ENCODE measurements at regions not wholly inside any gene's neighbourhood (a gene's known extent, or its start where the extent isn't known, plus 50 kb on each side); places are given as distances from the start of the nearest gene placed in this dataset.
A peak's percentile ranks its signal among the peaks of the same experiment; 100 is the strongest.

DNA sequence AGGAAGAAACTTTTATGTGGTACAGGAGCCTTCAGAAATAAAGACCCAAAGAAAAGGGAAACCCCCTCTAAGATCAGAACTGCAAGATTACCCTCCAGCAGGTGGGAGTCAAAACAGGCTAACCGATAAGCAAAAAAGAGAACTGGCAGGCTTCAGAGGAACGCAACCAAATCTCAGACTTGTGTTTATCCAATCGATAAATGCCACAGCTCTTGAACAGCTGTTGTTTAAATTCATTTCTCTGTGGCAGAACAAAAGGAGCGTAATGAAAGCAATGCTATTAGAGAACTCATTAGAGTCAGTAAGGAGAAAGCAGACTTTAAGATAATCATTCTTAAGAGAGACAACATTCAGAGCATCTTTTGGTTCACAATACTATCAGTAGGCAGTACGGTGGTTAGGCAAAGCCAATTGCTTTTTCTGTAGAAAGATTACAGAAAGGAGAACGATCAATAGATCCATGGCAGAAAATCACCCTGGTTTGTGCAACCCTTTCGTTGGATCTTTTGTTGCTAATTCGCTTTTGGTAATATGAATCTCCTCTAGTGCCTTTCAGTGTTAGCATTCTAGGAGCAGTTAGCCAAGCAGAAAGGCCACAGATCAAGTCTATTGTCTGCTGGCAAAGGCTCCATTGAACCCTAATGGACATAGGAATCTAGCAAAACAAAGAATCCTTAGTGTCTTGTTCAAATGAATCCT is 476.4 kb upstream of the CHST9 start:
- Histone ChIP-seq H3K4me3 (ENCODE audit: low read length) (0 out of 2 replicates have a peak overlapping the region, but pooled peaks have one; percentile 6), H3K36me3 (ENCODE audit: insufficient read depth, low read depth, low read length) (no peaks in the 10 kb centered on the region), H3K27ac (ENCODE audit: low read length) (no peak overlapping the region), H3K9me3 (ENCODE audit: insufficient read depth, low read depth, low read length) (no peaks in the 10 kb centered on the region), H3K9ac (ENCODE audit: low read depth, low read length) (no peak overlapping the region), H3K27me3 (ENCODE audit: insufficient read depth, low read length) (no peaks in the 10 kb centered on the region), H3K4me1 (ENCODE audit: insufficient read depth, low read length) (peaks cover 36% of the 10 kb centered on the region)

DNA sequence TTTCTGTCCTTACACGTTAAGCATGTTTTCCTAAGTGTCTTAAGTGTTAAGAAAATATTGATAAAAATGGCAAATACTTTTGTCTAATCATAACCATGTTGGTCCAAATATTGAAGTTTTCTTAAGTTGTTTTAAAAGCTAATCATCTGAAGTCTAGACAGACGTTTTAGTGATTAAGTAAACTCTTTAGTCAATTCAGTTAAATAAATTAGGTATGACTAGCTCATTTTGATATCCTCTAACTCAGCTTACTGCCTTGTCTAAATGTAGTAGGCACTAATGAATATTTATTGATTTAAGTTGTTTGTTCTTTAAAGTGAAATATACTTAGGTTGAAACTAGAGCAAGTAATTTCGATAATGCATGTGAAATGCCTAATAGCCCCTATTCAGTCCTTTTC is 471.8 kb upstream of the CHST9 start:
- no peaks in the 10 kb centered on the region for H3K36me3 ChIP-seq (ENCODE audit: insufficient read depth, low read depth, low read length)
- H3K4me1 ChIP-seq (ENCODE audit: insufficient read depth, low read length) = peaks cover 10% of the 10 kb centered on the region
- H3K4me3 ChIP-seq (ENCODE audit: low read length) = no peak overlapping the region
- H3K27ac ChIP-seq (ENCODE audit: low read length) = no peak overlapping the region
- H3K9ac ChIP-seq (ENCODE audit: low read depth, low read length) = no peak overlapping the region
- H3K9me3 ChIP-seq (ENCODE audit: insufficient read depth, low read depth, low read length) = no peaks in the 10 kb centered on the region
- no peaks in the 10 kb centered on the region for H3K27me3 ChIP-seq (ENCODE audit: insufficient read depth, low read length)

DNA sequence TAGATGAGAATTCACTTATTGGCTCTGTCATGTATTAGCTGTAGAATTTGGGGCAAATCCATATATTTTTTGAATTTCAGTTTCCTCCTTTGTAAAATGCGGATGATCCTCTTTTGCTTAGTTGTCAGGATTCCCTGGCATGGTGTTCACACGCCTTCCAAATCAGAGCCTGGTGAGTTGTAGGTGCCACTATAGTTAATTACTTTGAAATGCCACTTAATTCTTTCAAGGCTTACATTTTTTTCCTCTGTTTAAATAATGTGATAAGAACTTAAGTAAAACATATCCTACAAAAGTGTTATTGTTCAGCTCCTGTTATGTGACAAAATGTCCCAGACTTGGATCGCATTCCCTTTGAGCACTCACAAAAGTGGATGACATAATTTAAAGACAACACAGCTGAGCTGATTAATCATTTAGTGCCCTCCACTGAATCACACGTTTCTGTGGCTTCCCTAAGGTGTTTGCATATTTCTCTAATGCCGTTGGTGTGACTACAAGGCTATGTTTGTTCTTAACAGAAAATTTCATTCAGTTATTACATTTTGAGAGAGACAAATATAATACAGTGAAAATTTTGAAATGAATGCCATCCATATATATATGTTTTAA is 471.2 kb upstream of the CHST9 start:
- Histone ChIP-seq H3K9ac (ENCODE audit: low read depth, low read length) (no peak overlapping the region), H3K4me1 (ENCODE audit: insufficient read depth, low read length) (peaks cover 4% of the 10 kb centered on the region)

DNA sequence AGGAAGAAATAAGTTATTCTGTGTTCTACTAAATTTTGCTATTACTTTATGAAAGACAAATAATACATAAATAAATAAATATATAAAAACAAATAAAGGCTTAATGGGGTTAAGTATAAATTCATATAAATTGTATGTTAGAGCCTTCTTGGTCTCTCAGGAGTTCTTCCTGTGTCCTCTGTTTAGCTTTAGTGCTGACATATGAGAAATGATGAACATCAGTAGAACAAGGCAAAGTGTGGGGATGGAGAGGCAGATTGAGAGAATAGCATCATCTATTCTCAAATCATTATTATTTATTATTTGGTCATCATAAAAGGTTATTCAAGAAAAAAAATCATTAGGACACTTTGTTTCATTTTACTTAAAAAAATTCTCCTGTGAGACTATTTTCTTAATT is 468.1 kb upstream of the CHST9 start:
- H3K27me3 ChIP-seq (ENCODE audit: insufficient read depth, low read length) = no peaks in the 10 kb centered on the region
- H3K4me1 ChIP-seq (ENCODE audit: insufficient read depth, low read length) = peaks cover 3% of the 10 kb centered on the region; the same call in 1 of the 2 replicates
- no peaks in the 10 kb centered on the region for H3K9me3 ChIP-seq (ENCODE audit: insufficient read depth, low read depth, low read length)
- no peak overlapping the region for H3K4me3 ChIP-seq (ENCODE audit: low read length)
- H3K9ac ChIP-seq (ENCODE audit: low read depth, low read length) = no peak overlapping the region
- no peak overlapping the region for H3K27ac ChIP-seq (ENCODE audit: low read length)
- H3K36me3 ChIP-seq (ENCODE audit: insufficient read depth, low read depth, low read length) = no peaks in the 10 kb centered on the region

More for the DNA sequence above, 471.2 kb upstream of the CHST9 start:
- Histone ChIP-seq H3K4me3 (ENCODE audit: low read length) (no peak overlapping the region), H3K27me3 (ENCODE audit: insufficient read depth, low read length) (no peaks in the 10 kb centered on the region), H3K36me3 (ENCODE audit: insufficient read depth, low read depth, low read length) (no peaks in the 10 kb centered on the region), H3K9me3 (ENCODE audit: insufficient read depth, low read depth, low read length) (no peaks in the 10 kb centered on the region), H3K27ac (ENCODE audit: low read length) (no peak overlapping the region)

DNA sequence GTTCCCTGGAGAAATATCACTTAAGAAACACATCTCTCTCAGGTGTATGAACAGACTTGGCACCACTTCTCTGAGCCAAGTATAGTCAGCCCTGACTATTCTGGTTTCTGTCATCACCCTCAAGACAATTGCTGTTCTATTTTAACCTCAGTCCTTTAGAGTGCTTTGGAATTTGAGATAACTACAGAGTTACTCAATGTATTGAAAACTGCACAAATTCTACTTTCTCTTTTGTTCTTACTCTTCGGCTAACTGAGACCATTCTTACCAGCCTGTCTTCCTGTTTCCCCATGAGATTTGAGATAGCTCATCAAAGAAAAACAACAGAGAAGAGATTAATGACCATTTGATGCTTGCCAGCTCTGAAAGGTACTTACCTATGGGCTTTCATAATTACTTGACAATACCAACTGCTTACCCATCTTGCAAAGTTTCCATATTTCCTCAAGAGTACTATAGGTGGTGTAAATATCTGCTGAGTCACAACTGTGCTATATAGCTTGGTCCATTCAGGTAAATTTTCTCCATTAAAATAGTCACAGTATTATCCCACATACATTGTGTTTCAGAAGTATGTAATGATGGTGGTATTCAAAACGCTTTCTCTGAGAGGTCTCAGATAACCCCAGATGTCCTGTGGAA is 467.5 kb upstream of the CHST9 start:
- no peaks in the 10 kb centered on the region for H3K9me3 ChIP-seq (ENCODE audit: insufficient read depth, low read depth, low read length)
- H3K27ac ChIP-seq (ENCODE audit: low read length) = no peak overlapping the region
- peaks cover 3% of the 10 kb centered on the region; the same call in 1 of the 2 replicates for H3K4me1 ChIP-seq (ENCODE audit: insufficient read depth, low read length)
- no peaks in the 10 kb centered on the region for H3K36me3 ChIP-seq (ENCODE audit: insufficient read depth, low read depth, low read length)
- no peak overlapping the region for H3K9ac ChIP-seq (ENCODE audit: low read depth, low read length)
- H3K27me3 ChIP-seq (ENCODE audit: insufficient read depth, low read length) = no peaks in the 10 kb centered on the region
- no peak overlapping the region for H3K4me3 ChIP-seq (ENCODE audit: low read length)

DNA sequence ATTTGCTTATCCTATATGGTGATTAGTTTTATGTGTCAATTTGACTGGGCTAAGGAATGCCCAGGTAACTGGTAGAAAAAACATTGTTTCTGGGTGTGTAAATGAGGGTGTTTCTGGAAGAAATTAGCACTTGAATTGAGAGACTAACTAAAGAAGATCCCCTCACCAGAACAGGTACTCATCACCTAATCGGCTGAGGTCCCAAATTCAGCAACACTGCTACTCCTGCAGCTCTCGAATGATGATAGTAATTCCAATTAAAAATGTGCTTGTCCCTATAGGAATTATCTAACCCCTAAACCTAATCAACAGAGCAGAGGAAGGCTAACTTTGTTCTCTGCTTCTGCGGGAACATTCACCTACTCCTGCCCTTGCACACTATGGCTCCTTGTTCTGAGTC is 464.5 kb upstream of the CHST9 start:
- H3K4me3 ChIP-seq (ENCODE audit: low read length) = no peak overlapping the region
- no peaks in the 10 kb centered on the region for H3K36me3 ChIP-seq (ENCODE audit: insufficient read depth, low read depth, low read length)
- H3K9ac ChIP-seq (ENCODE audit: low read depth, low read length) = no peak overlapping the region
- H3K4me1 ChIP-seq (ENCODE audit: insufficient read depth, low read length) = peaks cover 3% of the 10 kb centered on the region; the same call in 1 of the 2 replicates
- no peaks in the 10 kb centered on the region for H3K9me3 ChIP-seq (ENCODE audit: insufficient read depth, low read depth, low read length)
- H3K27me3 ChIP-seq (ENCODE audit: insufficient read depth, low read length) = no peaks in the 10 kb centered on the region
- no peak overlapping the region for H3K27ac ChIP-seq (ENCODE audit: low read length)

DNA sequence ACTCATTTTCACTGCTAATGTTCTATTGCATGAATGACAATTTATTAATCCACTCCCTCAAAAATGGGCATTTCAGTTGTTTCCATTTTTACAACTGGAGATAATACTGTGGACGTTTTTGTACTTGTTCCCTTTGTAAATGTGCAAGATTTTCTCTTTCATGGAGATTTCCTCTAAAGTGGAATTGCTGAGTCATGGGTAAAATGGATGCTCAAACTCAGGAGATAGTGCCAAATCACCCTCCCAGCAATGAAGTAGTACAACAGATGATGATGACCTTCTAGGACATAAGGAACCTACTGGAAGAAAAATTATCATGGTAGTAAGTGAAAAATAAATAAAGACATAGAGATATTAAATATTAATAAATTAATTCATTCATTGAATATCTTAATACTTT is 460.8 kb upstream of the CHST9 start:
- Histone ChIP-seq H3K36me3 (ENCODE audit: insufficient read depth, low read depth, low read length) (no peaks in the 10 kb centered on the region), H3K9ac (ENCODE audit: low read depth, low read length) (no peak overlapping the region), H3K27me3 (ENCODE audit: insufficient read depth, low read length) (no peaks in the 10 kb centered on the region), H3K9me3 (ENCODE audit: insufficient read depth, low read depth, low read length) (no peaks in the 10 kb centered on the region), H3K27ac (ENCODE audit: low read length) (no peak overlapping the region), H3K4me3 (ENCODE audit: low read length) (no peak overlapping the region), H3K4me1 (ENCODE audit: insufficient read depth, low read length) (peaks cover 3% of the 10 kb centered on the region; the same call in 1 of the 2 replicates)

DNA sequence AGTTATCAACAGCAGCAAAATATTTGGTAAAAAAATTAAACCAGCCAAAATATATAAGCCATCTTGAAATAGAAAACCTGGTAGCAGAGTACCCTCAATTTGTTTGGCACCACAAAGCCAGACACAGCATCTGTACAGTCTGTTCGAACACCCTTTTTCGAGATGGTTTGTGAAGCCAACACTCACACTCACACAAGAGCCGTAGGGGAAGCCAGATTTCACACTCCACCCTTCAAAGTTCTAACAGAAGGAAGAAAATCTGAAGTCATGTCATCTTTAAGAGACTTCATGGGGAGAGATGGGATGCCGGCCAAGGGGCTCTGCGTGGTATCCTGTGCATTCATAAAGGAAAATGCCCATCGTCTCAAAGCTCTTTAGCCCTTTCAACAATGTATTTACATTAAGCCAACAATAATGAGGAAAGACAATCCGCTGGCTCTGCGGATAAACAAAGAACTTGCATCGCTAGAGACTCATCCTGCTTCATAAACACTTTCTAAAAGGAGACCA is 451.5 kb upstream of the CHST9 start:
- H3K9me3 ChIP-seq (ENCODE audit: insufficient read depth, low read depth, low read length) = no peaks in the 10 kb centered on the region
- no peak overlapping the region for H3K27ac ChIP-seq (ENCODE audit: low read length)
- H3K4me1 ChIP-seq (ENCODE audit: insufficient read depth, low read length) = no peaks in the 10 kb centered on the region
- H3K4me3 ChIP-seq (ENCODE audit: low read length) = no peak overlapping the region
- H3K9ac ChIP-seq (ENCODE audit: low read depth, low read length) = no peak overlapping the region
- H3K36me3 ChIP-seq (ENCODE audit: insufficient read depth, low read depth, low read length) = no peaks in the 10 kb centered on the region
- no peaks in the 10 kb centered on the region for H3K27me3 ChIP-seq (ENCODE audit: insufficient read depth, low read length)

DNA sequence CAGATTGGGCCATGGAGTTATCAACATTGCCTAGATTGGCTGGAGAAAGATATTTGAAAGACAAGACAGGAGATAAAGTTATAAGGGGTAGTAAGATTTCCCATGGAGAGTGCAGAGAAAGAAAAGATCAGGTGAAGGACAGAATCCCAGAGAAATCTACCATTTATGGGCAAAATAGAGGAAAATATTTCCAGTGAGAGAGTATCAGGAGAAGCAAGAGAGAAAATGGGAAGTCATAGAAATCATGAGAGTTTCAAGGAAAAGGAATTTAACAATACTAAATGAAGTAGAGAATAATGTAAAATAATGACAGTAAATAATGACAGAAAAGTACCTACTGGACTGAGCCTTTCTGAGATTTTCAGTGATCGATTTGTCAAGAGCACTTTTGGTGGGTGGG is 447.6 kb upstream of the CHST9 start:
- Histone ChIP-seq H3K36me3 (ENCODE audit: insufficient read depth, low read depth, low read length) (no peaks in the 10 kb centered on the region), H3K27me3 (ENCODE audit: insufficient read depth, low read length) (no peaks in the 10 kb centered on the region), H3K27ac (ENCODE audit: low read length) (no peak overlapping the region), H3K4me3 (ENCODE audit: low read length) (no peak overlapping the region), H3K4me1 (ENCODE audit: insufficient read depth, low read length) (no peaks in the 10 kb centered on the region), H3K9me3 (ENCODE audit: insufficient read depth, low read depth, low read length) (no peaks in the 10 kb centered on the region), H3K9ac (ENCODE audit: low read depth, low read length) (no peak overlapping the region)

DNA sequence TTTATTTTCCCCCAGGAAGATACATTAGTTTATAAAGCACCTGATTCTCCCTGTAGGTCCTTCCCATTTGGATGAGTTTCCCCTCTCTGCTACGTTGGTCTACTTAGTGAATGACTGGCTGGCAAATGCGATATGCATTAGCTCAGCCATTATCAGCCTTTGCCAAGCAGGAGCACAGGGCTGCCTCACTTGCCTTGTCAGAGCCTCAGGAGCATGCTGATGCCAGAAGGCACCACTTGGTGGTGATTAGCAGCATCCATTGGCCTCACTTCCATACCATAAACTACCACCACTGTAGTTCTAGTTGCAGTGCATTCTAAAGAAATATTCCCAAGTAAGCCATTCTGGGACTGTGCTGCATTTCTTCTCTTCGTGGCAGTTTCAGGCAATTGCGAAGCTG is 442.8 kb upstream of the CHST9 start:
- H3K36me3 ChIP-seq (ENCODE audit: insufficient read depth, low read depth, low read length) = no peaks in the 10 kb centered on the region
- no peak overlapping the region for H3K27ac ChIP-seq (ENCODE audit: low read length)
- no peaks in the 10 kb centered on the region for H3K27me3 ChIP-seq (ENCODE audit: insufficient read depth, low read length)
- H3K4me1 ChIP-seq (ENCODE audit: insufficient read depth, low read length) = no peaks in the 10 kb centered on the region
- no peak overlapping the region for H3K4me3 ChIP-seq (ENCODE audit: low read length)
- no peaks in the 10 kb centered on the region for H3K9me3 ChIP-seq (ENCODE audit: insufficient read depth, low read depth, low read length)
- no peak overlapping the region for H3K9ac ChIP-seq (ENCODE audit: low read depth, low read length)

DNA sequence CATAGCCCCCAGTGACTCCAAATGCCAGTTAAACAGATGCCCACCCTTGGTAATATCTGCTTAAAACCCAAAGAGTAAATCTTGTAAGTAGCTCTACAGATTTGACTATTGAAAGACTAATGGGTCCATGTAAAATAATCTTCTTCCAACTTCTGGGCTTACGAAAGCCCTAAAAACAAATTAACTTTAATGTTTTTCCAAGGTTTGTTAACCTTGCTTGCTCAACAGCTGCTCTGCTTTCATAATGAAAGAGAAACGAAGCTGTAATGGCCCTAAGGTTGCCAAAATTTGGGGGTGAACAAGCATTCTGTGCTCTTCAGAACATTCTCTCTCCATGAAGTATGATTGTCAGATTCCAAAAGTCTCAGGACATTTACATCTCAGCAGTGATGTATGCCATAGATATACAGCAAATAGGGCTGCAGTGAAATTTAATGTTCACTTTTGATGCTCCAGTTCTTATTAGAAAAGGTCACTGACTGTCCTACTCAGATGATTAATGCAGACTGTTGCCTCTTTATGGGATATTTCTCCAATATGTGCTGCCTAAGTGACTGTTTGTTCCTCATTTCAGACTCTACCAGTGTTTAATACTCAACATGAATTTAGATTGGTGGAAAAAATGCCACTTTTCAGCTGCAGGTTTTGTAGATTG is 436.3 kb upstream of the CHST9 start:
- no peaks in the 10 kb centered on the region for H3K4me1 ChIP-seq (ENCODE audit: insufficient read depth, low read length)
- H3K9ac ChIP-seq (ENCODE audit: low read depth, low read length) = no peak overlapping the region

More for the DNA sequence above, 436.3 kb upstream of the CHST9 start:
- H3K9me3 ChIP-seq (ENCODE audit: insufficient read depth, low read depth, low read length) = no peaks in the 10 kb centered on the region
- no peaks in the 10 kb centered on the region for H3K36me3 ChIP-seq (ENCODE audit: insufficient read depth, low read depth, low read length)
- no peak overlapping the region for H3K27ac ChIP-seq (ENCODE audit: low read length)
- H3K4me3 ChIP-seq (ENCODE audit: low read length) = no peak overlapping the region
- H3K27me3 ChIP-seq (ENCODE audit: insufficient read depth, low read length) = no peaks in the 10 kb centered on the region

Data from iPS-20b (cell line).